ENCODE measurements at regions not wholly inside any gene's neighbourhood (a gene's known extent, or its start where the extent isn't known, plus 50 kb on each side); places are given as distances from the start of the nearest gene placed in this dataset.

DNA sequence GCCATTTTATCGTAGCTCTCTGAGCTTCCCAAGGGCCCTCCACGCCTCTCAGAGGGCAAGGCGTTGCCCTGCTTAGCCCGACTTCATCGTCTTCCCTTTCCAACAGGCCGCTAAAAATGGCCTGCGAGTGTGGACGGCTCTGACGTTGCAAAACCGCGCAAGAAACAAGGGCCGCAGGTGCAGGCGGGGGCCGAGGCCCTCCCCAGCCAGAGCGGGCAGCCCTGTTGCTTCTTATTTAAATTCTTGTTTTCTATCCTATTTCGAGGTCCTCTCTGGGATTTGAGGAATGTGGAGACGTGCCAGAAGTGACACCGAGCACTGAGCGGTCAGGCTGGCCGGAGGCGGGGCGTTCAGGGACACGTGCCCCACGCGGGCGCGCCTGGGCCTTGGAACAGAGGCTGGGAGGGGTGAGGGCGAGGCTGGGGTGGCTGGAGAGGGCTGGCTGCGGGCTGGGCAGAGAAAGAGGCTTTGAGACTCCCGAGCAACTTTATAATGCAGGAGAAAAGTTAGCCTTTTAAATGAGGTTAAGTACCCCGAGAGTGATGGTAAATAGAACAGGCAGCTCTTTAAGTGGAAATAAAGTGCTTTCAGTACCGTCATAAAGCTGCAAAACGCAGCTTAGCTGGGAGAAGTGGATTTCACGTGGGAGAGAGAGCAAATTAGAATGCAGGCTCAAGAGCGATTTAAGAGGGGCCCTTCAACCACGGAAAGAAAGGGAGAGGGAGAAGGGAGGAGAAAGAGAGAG is 243.6 kb downstream of the AUH start:
- Histone ChIP-seq H3K9me3 (no peaks in the 10 kb centered on the region), H3K4me1 (no peaks in the 10 kb centered on the region), H3K27me3 (no peaks in the 10 kb centered on the region), H3K36me3 (no peaks in the 10 kb centered on the region), H3K4me3 (ENCODE audit: low read depth, low read length) (no peak overlapping the region)
- no peak for TF ChIP-seq CTCF (IDR thresholded peaks at IDR 0.05; ENCODE audit: low read depth, low read length)
- no peak for DNase-seq

DNA sequence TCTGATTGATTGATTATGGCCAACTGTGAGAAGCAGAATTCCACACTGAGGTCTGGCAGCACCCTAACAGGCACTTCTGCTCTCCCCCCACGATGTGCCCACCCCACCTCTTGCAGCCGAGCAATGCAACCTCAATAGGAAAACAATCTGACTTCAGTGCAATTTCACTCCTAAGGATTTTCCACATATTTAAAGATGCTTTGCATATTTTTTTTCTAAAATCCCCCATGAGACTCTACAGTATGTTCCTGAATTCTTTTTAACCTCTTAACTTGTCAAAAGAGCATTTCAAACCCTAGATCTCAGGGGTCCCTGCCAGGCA is 243.1 kb downstream of the AUH start:
- DNase-seq = no peak

DNA sequence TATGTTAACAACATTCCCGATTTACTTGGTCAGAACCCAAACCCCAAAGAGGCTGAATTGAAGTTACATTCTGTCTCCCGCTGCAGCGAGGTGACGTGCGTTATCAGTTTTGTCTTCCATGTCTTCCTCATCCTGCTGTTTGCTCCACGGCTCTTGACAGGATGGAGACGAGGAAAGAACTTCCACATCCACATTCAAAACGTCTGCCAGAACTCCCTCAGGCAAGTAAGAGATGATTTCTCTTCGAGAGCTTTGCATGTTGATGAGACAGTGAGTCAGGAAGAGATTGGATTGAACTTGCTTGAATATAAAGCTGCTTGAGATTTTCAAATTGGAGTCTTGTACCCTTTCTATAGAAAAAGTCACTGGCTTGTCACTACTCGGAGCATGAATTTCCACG is 242.6 kb downstream of the AUH start:
- no peaks in the 10 kb centered on the region for H3K4me1 ChIP-seq
- H3K36me3 ChIP-seq = no peaks in the 10 kb centered on the region
- H3K9me3 ChIP-seq = no peaks in the 10 kb centered on the region
- no peak for DNase-seq
- TF ChIP-seq CTCF (IDR thresholded peaks at IDR 0.05; ENCODE audit: low read depth, low read length) = no peak
- H3K4me3 ChIP-seq (ENCODE audit: low read depth, low read length) = no peak overlapping the region
- H3K27me3 ChIP-seq = no peaks in the 10 kb centered on the region

More for the DNA sequence above, 243.1 kb downstream of the AUH start:
- Histone ChIP-seq H3K4me3 (ENCODE audit: low read depth, low read length) (no peak overlapping the region), H3K27me3 (no peaks in the 10 kb centered on the region), H3K4me1 (no peaks in the 10 kb centered on the region), H3K9me3 (no peaks in the 10 kb centered on the region), H3K36me3 (no peaks in the 10 kb centered on the region)
- no peak for TF ChIP-seq CTCF (IDR thresholded peaks at IDR 0.05; ENCODE audit: low read depth, low read length)

DNA sequence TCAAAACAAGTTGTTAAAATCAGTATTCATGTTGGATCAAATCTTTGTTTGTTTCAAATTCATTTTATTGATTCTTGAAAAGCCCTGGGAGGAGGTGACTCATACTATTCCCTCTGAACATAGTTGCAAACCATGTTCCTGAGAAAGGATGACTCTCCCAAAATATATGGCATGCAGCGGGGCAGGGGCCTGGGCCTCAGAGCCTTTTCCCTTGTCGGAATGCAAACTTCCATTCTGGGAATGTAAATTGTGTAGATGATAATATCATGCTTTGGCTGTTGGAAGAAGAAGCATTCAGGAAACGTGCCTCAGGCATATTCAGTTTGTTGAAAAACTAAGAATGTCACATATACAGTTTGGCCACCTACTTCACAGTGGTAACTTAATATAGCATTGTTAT is 242.0 kb downstream of the AUH start:
- Histone ChIP-seq H3K36me3 (no peaks in the 10 kb centered on the region), H3K9me3 (no peaks in the 10 kb centered on the region), H3K27me3 (no peaks in the 10 kb centered on the region), H3K4me3 (ENCODE audit: low read depth, low read length) (no peak overlapping the region), H3K4me1 (no peaks in the 10 kb centered on the region)
- DNase-seq = no peak
- TF ChIP-seq CTCF (IDR thresholded peaks at IDR 0.05; ENCODE audit: low read depth, low read length) = no peak

DNA sequence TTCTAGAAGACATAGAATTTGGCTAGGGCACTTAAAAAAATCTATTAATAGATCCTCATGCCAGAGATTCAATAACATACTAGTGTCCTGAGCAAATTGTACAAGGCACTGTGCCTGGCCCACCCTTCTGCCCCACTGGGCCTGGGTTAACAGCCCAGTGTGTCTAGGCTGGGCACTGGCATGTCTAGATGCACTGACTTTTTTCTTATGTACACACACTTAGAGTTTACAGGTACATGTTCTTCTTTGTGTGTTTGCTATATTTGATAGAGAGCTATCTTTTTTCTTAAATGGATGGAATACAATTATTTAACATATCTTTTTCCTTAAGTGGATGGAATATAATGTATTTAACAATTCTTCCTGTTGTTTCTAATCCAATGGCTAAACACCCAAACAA is 241.5 kb downstream of the AUH start:
- no peak for DNase-seq
- H3K36me3 ChIP-seq = no peaks in the 10 kb centered on the region
- H3K4me3 ChIP-seq (ENCODE audit: low read depth, low read length) = no peak overlapping the region
- H3K27me3 ChIP-seq = no peaks in the 10 kb centered on the region
- H3K9me3 ChIP-seq = no peaks in the 10 kb centered on the region
- TF ChIP-seq CTCF (IDR thresholded peaks at IDR 0.05; ENCODE audit: low read depth, low read length) = no peak
- no peaks in the 10 kb centered on the region for H3K4me1 ChIP-seq

DNA sequence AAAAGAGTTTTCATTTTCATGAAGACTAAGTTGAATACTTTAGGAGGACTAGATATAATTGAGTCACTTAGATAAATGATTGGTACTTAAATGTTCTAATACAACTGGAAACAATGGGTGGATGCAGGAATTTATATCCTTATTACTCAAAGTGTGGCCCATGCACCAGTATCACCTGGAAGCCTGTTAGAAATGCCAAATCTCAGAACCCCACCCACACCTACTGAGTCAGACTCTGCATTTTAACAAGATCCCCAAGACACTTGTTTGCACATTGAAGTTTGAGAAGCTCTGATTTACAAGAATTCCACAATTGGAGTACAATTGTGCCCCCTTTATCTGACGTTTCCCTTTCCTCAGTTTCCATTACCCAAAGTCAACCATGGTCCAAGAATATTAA is 239.0 kb downstream of the AUH start:
- no peaks in the 10 kb centered on the region for H3K4me1 ChIP-seq
- no peaks in the 10 kb centered on the region for H3K27me3 ChIP-seq
- no peak overlapping the region for H3K4me3 ChIP-seq (ENCODE audit: low read depth, low read length)
- H3K9me3 ChIP-seq = no peaks in the 10 kb centered on the region
- no peaks in the 10 kb centered on the region for H3K36me3 ChIP-seq
- DNase-seq = no peak
- TF ChIP-seq CTCF (IDR thresholded peaks at IDR 0.05; ENCODE audit: low read depth, low read length) = no peak

Measured in BE2C (cell line).